ENCODE measurements at regions not wholly inside any gene's neighbourhood (a gene's known extent, or its start where the extent isn't known, plus 50 kb on each side); places are given as distances from the start of the nearest gene placed in this dataset.
A peak's percentile ranks its signal among the peaks of the same experiment; 100 is the strongest.

- TF ChIP-seq TEAD4 (IDR thresholded peaks at IDR 0.05) = no peak
- TF ChIP-seq TCF12 (IDR thresholded peaks at IDR 0.05; ENCODE audit: low read depth) = no peak
- TF ChIP-seq YY1 (IDR thresholded peaks at IDR 0.05; ENCODE audit: low read depth) = no peak
- no peak for TF ChIP-seq MAX (IDR thresholded peaks at IDR 0.05)
- TF ChIP-seq NFIC (IDR thresholded peaks at IDR 0.05) = no peak
- TF ChIP-seq TAF1 (IDR thresholded peaks at IDR 0.05; ENCODE audit: low read depth) = no peak
- TF ChIP-seq REST (IDR thresholded peaks at IDR 0.05; ENCODE audit: low read depth) = no peak
- TF ChIP-seq FOXM1 (IDR thresholded peaks at IDR 0.05; ENCODE audit: borderline replicate concordance, low read depth) = no peak
- TF ChIP-seq EGR1 (IDR thresholded peaks at IDR 0.05) = no peak
- TF ChIP-seq CEBPB (IDR thresholded peaks at IDR 0.05) = no peak
- no peak for TF ChIP-seq EP300 (IDR thresholded peaks at IDR 0.05; ENCODE audit: borderline replicate concordance)
- no peak for TF ChIP-seq RAD21 (IDR thresholded peaks at IDR 0.05; ENCODE audit: low read depth)
- no peak for TF ChIP-seq ZBTB7A (IDR thresholded peaks at IDR 0.05; ENCODE audit: low read depth)
- no peak for TF ChIP-seq CREB1 (IDR thresholded peaks at IDR 0.05; ENCODE audit: low read depth)
These were observed 284.9 kb upstream of the SEMA3D start for GRCh38 chr7:85471740-85472139.

GRCh38 chr7:85471307-85471706 lies 284.5 kb upstream of the SEMA3D start:
- no peak for TF ChIP-seq NFIC (IDR thresholded peaks at IDR 0.05)
- no peak for TF ChIP-seq REST (IDR thresholded peaks at IDR 0.05; ENCODE audit: low read depth)
- TF ChIP-seq TEAD4 (IDR thresholded peaks at IDR 0.05) = no peak
- no peak for TF ChIP-seq EP300 (IDR thresholded peaks at IDR 0.05; ENCODE audit: borderline replicate concordance)
- no peak for TF ChIP-seq EGR1 (IDR thresholded peaks at IDR 0.05)
- no peak for TF ChIP-seq YY1 (IDR thresholded peaks at IDR 0.05; ENCODE audit: low read depth)
- TF ChIP-seq CREB1 (IDR thresholded peaks at IDR 0.05; ENCODE audit: low read depth) = no peak
- TF ChIP-seq ZBTB7A (IDR thresholded peaks at IDR 0.05; ENCODE audit: low read depth) = no peak
- no peak for TF ChIP-seq USF1 (IDR thresholded peaks at IDR 0.05)
- no peak for TF ChIP-seq TCF12 (IDR thresholded peaks at IDR 0.05; ENCODE audit: low read depth)
- no peak for TF ChIP-seq RAD21 (IDR thresholded peaks at IDR 0.05; ENCODE audit: low read depth)

- TF ChIP-seq EGR1 (IDR thresholded peaks at IDR 0.05) (no peak), RAD21 (IDR thresholded peaks at IDR 0.05; ENCODE audit: low read depth) (no peak), EP300 (IDR thresholded peaks at IDR 0.05; ENCODE audit: borderline replicate concordance) (no peak), ZBTB7A (IDR thresholded peaks at IDR 0.05; ENCODE audit: low read depth) (no peak), CREB1 (IDR thresholded peaks at IDR 0.05; ENCODE audit: low read depth) (no peak), REST (IDR thresholded peaks at IDR 0.05; ENCODE audit: low read depth) (no peak), USF1 (IDR thresholded peaks at IDR 0.05) (no peak), FOXM1 (IDR thresholded peaks at IDR 0.05; ENCODE audit: borderline replicate concordance, low read depth) (no peak), TCF12 (IDR thresholded peaks at IDR 0.05; ENCODE audit: low read depth) (no peak), CEBPB (IDR thresholded peaks at IDR 0.05) (no peak), TAF1 (IDR thresholded peaks at IDR 0.05; ENCODE audit: low read depth) (no peak), YY1 (IDR thresholded peaks at IDR 0.05; ENCODE audit: low read depth) (no peak), NFIC (IDR thresholded peaks at IDR 0.05) (no peak), MAX (IDR thresholded peaks at IDR 0.05) (no peak), TEAD4 (IDR thresholded peaks at IDR 0.05) (no peak)
These were observed 282.7 kb upstream of the SEMA3D start for GRCh38 chr7:85469446-85470010.

- TF ChIP-seq RAD21 (IDR thresholded peaks at IDR 0.05; ENCODE audit: low read depth) = peak; percentile 9; the same call in 1 of the 2 replicates
- TF ChIP-seq TEAD4 (IDR thresholded peaks at IDR 0.05) = no peak
These were observed 277.3 kb upstream of the SEMA3D start for GRCh38 chr7:85464042-85464651.

Measured in Ishikawa (cell line).